ENCODE measurements at regions not wholly inside any gene's neighbourhood (a gene's known extent, or its start where the extent isn't known, plus 50 kb on each side); places are given as distances from the start of the nearest gene placed in this dataset.
"Not testable (repeated sequence)": the region's sequence is repeated elsewhere in the genome, so short reads cannot be mapped to it uniquely, and the experiment has no call there.

GRCh38 chr16:85283305-85284050 lies 171.2 kb upstream of the CIBAR2 start:
- DNase-seq = no peak

GRCh38 chr16:85284141-85284817 lies 172.0 kb upstream of the CIBAR2 start:
- DNase-seq = no peak

- no peak for DNase-seq
Observed at GRCh38 chr16:85285681-85286065, 173.4 kb upstream of the CIBAR2 start.

GRCh38 chr16:85286066-85286831 lies 174.0 kb upstream of the CIBAR2 start:
- DNase-seq = no peak

- DNase-seq = no peak
Observed at GRCh38 chr16:85286951-85287814, 174.9 kb upstream of the CIBAR2 start.

GRCh38 chr16:85287815-85288109 lies 175.5 kb upstream of the CIBAR2 start:
- DNase-seq = not testable (repeated sequence)

- no peak for DNase-seq
Observed at GRCh38 chr16:85288341-85288868, 176.1 kb upstream of the CIBAR2 start.

- no peak for DNase-seq
Observed at GRCh38 chr16:85288869-85289660, 176.8 kb upstream of the CIBAR2 start.

GRCh38 chr16:85289760-85290625 lies 177.7 kb upstream of the CIBAR2 start:
- DNase-seq = no peak

- no peak for DNase-seq
Observed at GRCh38 chr16:85290626-85291301, 178.5 kb upstream of the CIBAR2 start.

- peak; percentile 33 for DNase-seq
Observed at GRCh38 chr16:85291302-85292148, 179.3 kb upstream of the CIBAR2 start.

GRCh38 chr16:85293458-85293857 lies 181.2 kb upstream of the CIBAR2 start:
- DNase-seq = no peak

GRCh38 chr16:85293904-85294642 lies 181.8 kb upstream of the CIBAR2 start:
- DNase-seq = no peak

- DNase-seq = no peak
Observed at GRCh38 chr16:85294810-85295508, 182.7 kb upstream of the CIBAR2 start.

- DNase-seq = no peak
Observed at GRCh38 chr16:85296859-85297660, 184.8 kb upstream of the CIBAR2 start.

GRCh38 chr16:85297881-85298280 lies 185.6 kb upstream of the CIBAR2 start:
- DNase-seq = no peak

GRCh38 chr16:85300406-85300968 lies 188.2 kb upstream of the CIBAR2 start:
- no peak for DNase-seq

All from GF-D8 (cell line).